GM12865 (cell line): ENCODE measurements at regions not wholly inside any gene's neighbourhood (a gene's known extent, or its start where the extent isn't known, plus 50 kb on each side); places are given as distances from the start of the nearest gene placed in this dataset.
"Not testable (repeated sequence)": the region's sequence is repeated elsewhere in the genome, so short reads cannot be mapped to it uniquely, and the experiment has no call there.

Experiments used
- DNase-seq: peaks from one replicate; pipeline ENCODE4 v3.0.0; 2010; ENCODE audit warnings: low read depth
- H3K4me3 ChIP-seq: 2 replicates; pipeline ENCODE4 v1.5.1; 2011; ENCODE audit warnings: mild to moderate bottlenecking, low read depth, low read length, control low read depth
- CTCF ChIP-seq: IDR thresholded peaks from 2 replicates; pipeline ENCODE4 v1.5.1; 2011; ENCODE audit warnings: low read length, control low read depth, low read depth, inconsistent platforms; ENCODE audit not compliant: insufficient read depth; ENCODE audit errors: missing control alignments

DNA sequence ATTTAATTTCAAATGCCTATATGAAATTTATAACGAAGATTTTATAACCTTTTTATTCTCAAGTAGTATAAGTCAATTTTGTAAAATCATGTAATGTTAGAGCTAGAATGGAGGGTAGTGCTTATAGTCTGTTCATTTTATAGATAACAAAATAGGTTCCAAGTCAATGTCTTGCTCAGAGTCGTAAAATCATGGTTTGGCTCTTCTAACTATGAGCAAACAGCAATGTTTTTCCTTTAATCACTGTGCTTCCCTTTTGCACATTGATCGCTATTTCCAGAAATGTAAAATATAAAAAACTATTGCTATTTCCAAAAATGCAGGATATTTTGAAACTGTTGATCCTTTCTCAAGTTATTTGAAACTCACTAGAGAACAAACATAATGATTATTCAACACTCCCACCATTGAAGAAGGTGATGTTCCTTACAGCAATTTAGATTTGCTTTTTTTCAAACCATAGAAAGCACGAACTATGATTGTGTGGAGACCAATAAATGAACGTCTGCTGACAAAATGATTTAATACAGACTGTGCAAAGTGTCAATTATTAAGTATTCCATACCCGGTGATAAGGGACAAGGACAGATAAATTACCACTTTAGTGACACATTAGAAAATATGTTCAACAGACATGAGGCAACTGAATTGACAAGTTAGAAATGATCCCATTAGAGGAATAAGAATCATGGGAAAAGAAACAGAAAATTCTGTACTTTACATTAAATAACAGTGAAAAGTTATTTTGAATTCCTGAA is 412.1 kb upstream of the TECRL start:
- H3K4me3 ChIP-seq, result no peak overlapping the region
- no peak for TF ChIP-seq CTCF

GRCh38 chr4:64814616-64815015 is 405.4 kb upstream of the TECRL start:
- DNase-seq, result no peak
- no peak for TF ChIP-seq CTCF

More for the DNA sequence above, 412.1 kb upstream of the TECRL start:
- DNase-seq, result no peak

DNA sequence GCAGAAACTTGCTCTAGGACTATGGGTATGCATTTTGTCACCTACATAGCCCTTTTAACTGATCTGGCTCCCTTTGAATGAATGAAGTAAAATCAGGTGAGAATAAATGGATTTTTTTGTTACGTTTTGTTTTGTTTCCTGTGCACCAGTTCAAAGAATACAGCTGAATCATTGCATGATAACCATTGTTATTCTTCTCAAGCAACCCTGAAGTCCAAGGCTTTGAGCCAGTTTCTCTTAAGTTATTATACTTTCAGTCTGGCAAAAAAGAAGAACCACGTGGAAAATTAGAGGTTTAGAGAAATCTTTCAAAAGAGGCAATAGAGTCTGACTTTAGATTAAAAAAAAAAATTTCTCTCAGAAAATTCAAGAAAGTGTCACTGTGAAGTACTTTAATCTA is 398.6 kb upstream of the TECRL start:
- no peak for TF ChIP-seq CTCF
- H3K4me3 ChIP-seq, result no peak overlapping the region
- DNase-seq, result no peak

More at GRCh38 chr4:64814616-64815015, 405.4 kb upstream of the TECRL start:
- H3K4me3 ChIP-seq, result no peak overlapping the region

- TF ChIP-seq CTCF, result no peak
- peak; percentile 7 for DNase-seq
- H3K4me3 ChIP-seq, result no peak overlapping the region
Measured at GRCh38 chr4:64799751-64800150, 390.5 kb upstream of the TECRL start.

GRCh38 chr4:64798828-64799227 is 389.6 kb upstream of the TECRL start:
- H3K4me3 ChIP-seq, DNase-seq: not testable (repeated sequence)

- no peak overlapping the region; the same call in 1 of the 2 replicates for H3K4me3 ChIP-seq
- TF ChIP-seq CTCF, result no peak
- DNase-seq, result no peak
Measured at GRCh38 chr4:64796581-64796980, 387.3 kb upstream of the TECRL start.

DNA sequence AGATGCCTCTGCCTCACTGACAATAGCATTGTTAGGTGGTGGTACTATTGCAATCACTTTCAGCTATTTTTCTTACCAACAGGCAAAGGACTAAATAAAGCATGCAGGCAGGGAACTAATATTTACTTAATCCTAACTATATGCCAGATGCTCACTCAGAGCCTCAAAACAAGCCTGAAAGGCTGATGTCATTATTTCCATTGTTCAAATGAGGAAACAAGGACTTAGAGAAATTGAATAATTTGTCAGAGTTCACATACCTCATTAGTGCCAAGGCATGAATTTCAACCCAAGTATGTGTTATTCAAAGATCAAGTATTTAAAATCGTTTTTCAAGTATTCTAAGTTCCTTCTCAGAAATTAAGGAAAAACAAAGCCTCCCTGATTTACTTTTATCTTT is 374.9 kb upstream of the TECRL start:
- no peak for TF ChIP-seq CTCF
- no peak overlapping the region for H3K4me3 ChIP-seq
- no peak for DNase-seq
